GM18951 (cell line): ENCODE measurements at regions not wholly inside any gene's neighbourhood (a gene's known extent, or its start where the extent isn't known, plus 50 kb on each side); places are given as distances from the start of the nearest gene placed in this dataset.

Experiments used
- POLR2A ChIP-seq: IDR thresholded peaks from 4 replicates; pipeline ENCODE4 v1.6.1; 2011; ENCODE audit warnings: mild to moderate bottlenecking; ENCODE audit not compliant: insufficient read length, insufficient read depth; ENCODE audit errors: extremely low read depth
- in situ Hi-C: fragments of 300-500 bp; cut with MboI; formaldehyde crosslinking; loops from one replicate; pipeline ENCODE4 v1.12.0; 2022; ENCODE audit warnings: low sequenced_read_pairs, mixed read lengths, inconsistent platforms; ENCODE audit not compliant: unreplicated experiment

DNA sequence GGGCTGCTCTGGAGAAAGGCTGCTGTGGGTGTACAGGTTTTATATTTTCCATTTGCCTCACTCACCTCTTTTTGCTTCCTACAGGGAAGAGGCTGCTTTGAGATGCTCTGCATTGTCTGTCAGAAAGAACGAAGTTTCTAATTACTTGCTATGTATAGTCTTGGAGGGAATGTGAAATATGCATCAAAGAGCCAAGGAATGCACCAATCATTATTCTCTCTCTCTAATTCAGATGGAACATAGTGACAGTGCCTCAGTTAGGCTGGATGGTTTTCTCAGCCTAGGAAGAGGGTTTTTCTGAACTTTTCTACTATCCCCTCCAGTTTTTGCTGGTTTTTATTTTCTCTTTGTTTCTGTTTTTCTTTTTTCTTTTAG lies 106.8 kb upstream of the SLC4A4 start:
- in situ Hi-C loops, result no loop called here
- TF ChIP-seq POLR2A, result no peak

DNA sequence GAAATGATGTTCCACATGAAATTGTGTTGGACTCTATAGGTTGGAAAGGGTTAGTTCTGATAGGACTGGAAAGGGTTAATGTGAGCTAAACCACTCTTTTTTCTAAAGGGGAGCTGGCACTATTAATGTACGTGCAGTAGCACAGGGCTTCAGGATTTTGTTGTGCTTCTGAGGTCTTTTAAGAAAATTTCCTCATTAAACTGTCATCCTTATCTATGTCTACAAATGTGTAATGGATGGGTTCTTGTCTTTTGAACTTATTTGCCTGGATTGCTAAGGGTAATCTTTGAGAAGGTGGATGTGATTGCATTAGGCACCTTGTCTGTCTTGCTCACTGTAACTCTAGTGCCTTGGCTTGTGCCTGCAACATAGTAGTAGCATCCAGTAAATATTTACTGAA lies 106.0 kb upstream of the SLC4A4 start:
- TF ChIP-seq POLR2A, result no peak
- in situ Hi-C loops, result no loop called here

DNA sequence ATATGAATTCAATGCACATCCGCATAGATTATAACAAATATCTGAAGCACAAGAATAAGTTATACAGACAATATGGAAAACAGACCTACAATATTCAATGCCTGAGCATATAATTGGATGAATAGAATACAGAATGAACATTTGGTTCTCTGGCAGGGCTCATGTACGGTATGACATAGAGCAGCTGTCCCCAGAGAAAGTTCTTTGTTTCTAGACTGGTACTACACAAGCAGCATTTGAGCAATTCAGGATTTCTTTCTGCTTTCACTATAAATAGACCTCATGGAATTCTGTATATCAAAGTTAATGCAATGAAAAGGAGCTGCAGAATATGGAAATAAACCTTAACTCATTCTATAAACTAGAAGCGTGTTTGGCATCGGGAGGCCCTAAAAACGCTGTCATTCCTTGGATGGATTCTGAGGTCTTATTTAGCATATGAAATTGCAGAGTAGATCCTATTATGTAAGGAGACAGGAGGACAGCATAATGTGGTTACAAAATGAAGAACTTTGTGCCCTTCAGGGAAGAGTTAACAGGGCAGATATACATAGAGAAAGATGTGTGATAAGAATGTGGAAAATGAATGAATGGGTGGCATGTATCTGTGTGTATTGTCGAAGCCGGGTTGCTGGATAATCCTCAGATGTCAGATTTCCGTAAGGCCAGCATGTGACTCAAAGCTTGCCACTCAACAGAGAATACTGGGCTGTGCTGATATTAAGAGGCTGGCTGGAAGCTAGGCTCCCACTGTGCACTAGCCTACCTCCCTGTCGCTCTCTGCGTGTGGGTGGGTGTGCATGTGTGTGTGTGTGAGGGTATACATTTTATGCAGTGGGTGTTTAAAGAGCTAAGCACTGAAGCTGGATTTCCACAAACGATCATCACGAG lies 103.3 kb upstream of the SLC4A4 start:
- in situ Hi-C loops, result no loop called here
- no peak for TF ChIP-seq POLR2A

DNA sequence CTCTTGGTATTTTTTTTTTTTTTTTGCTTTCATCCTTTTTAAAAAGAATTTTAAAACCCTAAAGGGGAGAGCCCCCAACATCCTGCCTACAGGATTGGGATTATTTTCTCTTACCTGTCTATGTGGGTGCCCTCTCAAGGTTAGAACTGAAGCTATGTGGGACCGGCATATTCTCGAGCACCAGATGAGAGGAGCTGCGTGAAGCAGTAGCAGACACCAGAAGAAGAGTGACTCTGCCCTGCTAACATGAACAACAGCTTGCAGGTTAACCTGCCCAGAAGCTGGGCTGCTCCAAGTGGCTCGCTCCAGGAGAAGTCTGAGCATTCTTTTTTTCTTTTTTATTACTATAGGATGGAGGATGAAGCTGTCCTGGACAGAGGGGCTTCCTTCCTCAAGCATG lies 102.6 kb upstream of the SLC4A4 start:
- no peak for TF ChIP-seq POLR2A
- in situ Hi-C loops, result no loop called here

- no peak for TF ChIP-seq POLR2A
- in situ Hi-C loops, result no loop called here
Observed at GRCh38 chr4:71237641-71238040, 101.2 kb upstream of the SLC4A4 start.

DNA sequence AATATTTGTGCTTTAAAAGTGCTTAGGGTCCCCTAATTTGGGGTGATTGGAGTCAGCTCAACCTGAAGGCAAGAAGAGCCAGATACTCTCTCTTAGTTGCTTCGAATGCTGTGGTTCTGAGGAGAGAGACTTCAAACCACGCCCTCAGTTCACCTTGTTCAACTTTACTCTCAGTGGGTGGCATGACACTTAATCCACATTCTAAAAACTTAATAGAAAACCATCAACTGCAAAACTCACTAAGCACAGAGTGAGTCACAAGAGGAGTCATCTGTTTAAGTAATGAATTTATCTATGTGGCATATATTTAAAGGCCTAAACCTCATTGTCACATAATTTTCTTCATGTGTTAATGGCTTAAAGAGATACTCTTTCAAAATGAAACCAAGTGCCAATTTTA lies 99.5 kb upstream of the SLC4A4 start:
- in situ Hi-C loops, result no loop called here
- TF ChIP-seq POLR2A, result no peak

DNA sequence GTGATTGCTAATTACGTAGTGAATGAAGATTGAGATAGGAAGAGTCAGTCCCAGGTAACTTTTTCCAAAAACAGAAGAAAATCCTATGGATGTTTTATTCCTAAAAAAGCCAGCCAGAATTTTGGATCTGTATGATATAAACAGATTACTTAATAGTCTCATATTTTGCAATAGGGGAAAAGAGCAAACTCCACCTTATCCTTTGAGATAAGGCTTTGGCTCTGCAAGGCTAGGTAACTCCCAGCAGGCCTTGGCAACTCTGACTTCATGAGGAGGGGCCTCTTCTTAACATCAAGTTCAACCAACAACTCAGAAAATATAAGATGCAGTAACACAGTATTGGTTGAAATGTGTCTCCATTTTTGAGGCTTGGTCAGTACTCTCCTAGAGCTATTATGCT lies 98.7 kb upstream of the SLC4A4 start:
- TF ChIP-seq POLR2A, result no peak

GRCh38 chr4:71241501-71242288 lies 97.1 kb upstream of the SLC4A4 start:
- no peak for TF ChIP-seq POLR2A

More for the DNA sequence above, 98.7 kb upstream of the SLC4A4 start:
- in situ Hi-C loops, result no loop called here

DNA sequence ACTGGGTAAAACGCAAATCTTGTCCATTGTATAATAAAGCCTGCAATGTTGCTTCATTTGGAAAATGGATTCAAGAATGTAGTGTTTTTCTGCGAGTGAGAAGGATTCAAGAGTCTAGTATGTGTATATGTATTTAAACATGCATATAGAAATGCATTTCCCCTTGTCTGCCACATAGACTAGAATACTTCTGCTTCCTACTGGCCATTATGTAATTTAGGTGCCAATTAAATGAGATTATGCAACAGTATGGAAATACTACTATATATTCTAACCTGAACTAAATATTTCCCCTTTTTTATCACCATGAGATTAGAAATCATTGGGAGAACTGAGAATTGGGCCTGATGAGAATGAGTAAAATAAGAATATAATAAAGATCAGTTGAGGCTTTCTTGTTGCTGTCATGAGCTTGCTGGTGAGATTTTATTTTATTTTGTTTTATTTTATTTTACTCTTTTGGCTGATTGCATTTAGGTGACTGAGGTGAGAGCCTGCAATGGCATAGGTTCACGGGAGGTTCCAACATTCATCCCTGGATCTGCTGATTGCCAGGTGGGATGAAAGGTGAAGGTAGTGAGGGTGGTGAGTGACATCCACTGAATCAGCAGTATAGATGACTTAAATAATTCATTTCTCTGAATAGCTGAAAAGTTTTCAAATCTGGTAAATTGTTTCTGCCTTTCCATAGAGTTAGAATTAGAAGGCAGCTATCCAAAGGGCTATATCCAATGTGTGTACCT lies 95.6 kb upstream of the SLC4A4 start:
- in situ Hi-C loops, result no loop called here
- TF ChIP-seq POLR2A, result no peak

More at GRCh38 chr4:71241501-71242288, 97.1 kb upstream of the SLC4A4 start:
- in situ Hi-C loops, result no loop called here

DNA sequence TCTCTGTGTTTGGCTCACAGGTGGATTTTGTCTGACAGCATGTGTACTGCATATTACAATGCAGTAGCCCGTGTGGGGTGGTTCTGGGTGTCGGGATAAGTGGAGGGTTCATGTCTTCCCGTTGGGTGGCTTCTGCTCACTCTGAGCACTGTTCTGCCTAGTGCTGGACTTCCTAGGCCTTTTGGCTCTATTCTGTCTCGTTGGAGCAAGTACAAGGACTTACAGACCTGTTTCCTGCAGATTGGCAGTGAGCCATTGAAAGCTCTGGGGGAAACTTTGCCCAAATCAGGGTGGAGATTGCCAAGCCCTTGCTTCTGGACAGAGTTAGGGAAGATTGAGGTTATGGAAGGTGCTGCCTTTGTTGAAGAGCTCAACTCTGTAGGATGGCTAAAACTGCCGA lies 91.1 kb upstream of the SLC4A4 start:
- in situ Hi-C loops, result no loop called here
- TF ChIP-seq POLR2A, result no peak

DNA sequence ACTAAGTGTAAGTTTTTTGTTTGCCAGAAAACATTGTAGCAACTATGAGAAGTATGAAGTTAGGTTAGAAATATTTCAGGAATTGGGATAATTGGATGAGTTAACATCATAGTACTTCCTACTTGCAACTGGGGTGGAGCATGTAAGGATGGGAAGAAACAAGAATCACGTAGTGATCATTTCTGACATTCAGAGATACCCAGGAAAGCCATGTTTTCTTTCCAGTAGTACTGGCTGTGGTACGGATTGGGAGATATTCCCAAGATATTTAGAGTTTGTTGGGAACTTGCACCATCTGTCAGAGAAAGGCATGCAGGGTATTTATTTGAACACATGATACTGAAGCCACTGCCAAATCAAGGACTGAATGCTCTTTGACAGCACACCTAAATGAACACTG lies 87.6 kb upstream of the SLC4A4 start:
- TF ChIP-seq POLR2A, result no peak
- in situ Hi-C loops, result loop anchor here (25.0 kb wide), 1 partner anchor 461 kb away; no protein-coding TSS in a partner anchor

DNA sequence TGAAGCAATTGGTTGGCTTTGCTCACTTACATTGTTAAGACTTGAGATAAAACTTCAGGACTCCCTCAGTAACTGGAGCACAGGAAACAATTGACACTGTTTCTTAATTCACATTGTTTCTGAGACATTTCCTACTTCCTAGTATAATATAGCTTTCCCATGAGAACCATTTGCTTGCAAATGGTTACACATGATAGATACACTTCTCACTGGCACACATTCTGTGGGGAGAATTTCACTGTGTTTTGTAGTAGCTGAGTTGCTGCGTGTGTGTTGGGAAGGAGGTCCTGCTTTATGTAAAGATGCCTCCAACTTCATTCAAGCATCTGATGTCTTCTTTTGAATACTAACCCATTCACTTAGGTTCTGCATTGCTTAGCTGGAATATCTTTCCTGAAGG lies 85.3 kb upstream of the SLC4A4 start:
- TF ChIP-seq POLR2A, result no peak
- in situ Hi-C loops, result loop anchor here (25.0 kb wide), 1 partner anchor 459 kb away; no protein-coding TSS in a partner anchor

DNA sequence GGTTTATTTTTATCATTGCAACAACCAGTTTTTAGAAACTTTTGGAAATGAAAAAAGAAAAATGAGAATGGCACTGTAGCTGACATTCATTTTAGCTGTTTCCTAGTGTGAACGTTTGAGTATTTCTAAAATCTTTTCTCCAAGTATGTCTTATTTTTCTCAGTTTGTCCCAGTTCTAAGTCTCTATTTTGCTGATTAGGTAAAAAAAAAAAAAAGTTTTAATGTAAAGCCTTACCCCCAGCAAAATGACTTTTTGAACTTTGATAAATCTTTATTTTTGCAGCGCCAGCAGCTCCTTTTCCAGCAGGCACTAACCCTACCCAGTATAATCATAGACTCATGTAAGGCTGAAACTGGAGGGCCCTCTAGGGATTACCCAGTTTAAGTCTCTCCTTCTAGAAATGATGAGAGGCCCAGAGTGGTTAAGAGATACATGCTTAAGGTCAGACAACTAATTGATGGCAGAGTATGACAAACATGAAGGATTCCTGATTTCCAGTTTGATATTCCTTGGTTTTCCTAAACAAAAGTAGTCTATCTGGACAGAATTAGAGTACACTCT lies 84.3 kb upstream of the SLC4A4 start:
- no peak for TF ChIP-seq POLR2A
- in situ Hi-C loops, result loop anchor here (25.0 kb wide), 1 partner anchor 458 kb away; no protein-coding TSS in a partner anchor

GRCh38 chr4:71255976-71256375 lies 82.8 kb upstream of the SLC4A4 start:
- TF ChIP-seq POLR2A, result no peak

More at GRCh38 chr4:71255976-71256375, 82.8 kb upstream of the SLC4A4 start:
- in situ Hi-C loops, result loop anchor here (25.0 kb wide), 1 partner anchor 456 kb away; no protein-coding TSS in a partner anchor
